AG04450 (cell line): ENCODE measurements at regions not wholly inside any gene's neighbourhood (a gene's known extent, or its start where the extent isn't known, plus 50 kb on each side); places are given as distances from the start of the nearest gene placed in this dataset.
"Not testable (repeated sequence)": the region's sequence is repeated elsewhere in the genome, so short reads cannot be mapped to it uniquely, and the experiment has no call there.

Experiments
- CTCF ChIA-PET: fragments of 300-600, 350-600 bp; formaldehyde crosslinking; extraction: SDS; loops from one replicate; lab custom pipeline; 2022; ENCODE audit warnings: antibody characterized with exemption, inconsistent platforms; lab: Charles Lee
- POLR2A ChIA-PET: fragments of 350-600 bp; formaldehyde crosslinking; extraction: SDS; loops from one replicate; lab custom pipeline; 2021; ENCODE audit warnings: antibody characterized with exemption, inconsistent platforms; lab: Yijun Ruan, JAX
- DNase-seq: peaks from one replicate; pipeline ENCODE4 v3.0.0-alpha.2; 2011; ENCODE audit warnings: low read depth, low spot score
- H3K27ac ChIP-seq: one replicate; pipeline ENCODE4 v1.5.1; 2012; ENCODE audit warnings: low read depth, low read length, control low read depth
- H3K27me3 ChIP-seq: one replicate; pipeline ENCODE4 v1.6.0; 2012; ENCODE audit warnings: low read length; ENCODE audit not compliant: control insufficient read depth, insufficient read depth
- H3K4me3 ChIP-seq: 2 replicates; pipeline ENCODE4 v1.5.1; 2011; ENCODE audit warnings: mild to moderate bottlenecking, low read depth, low read length, control low read depth
- H3K9me3 ChIP-seq: 2 replicates; pipeline ENCODE4 v1.5.1; 2012; ENCODE audit warnings: low read length; ENCODE audit not compliant: control insufficient read depth, insufficient read depth
- CTCF ChIP-seq: IDR thresholded peaks from 2 replicates; pipeline ENCODE4 v1.5.1; 2011; ENCODE audit warnings: low read depth, low read length, control low read depth, inconsistent platforms

GRCh38 chr11:45741032-45741431 lies 63.9 kb upstream of the SLC35C1 start:
- TF ChIP-seq CTCF, result no peak
- POLR2A ChIA-PET, result no interaction called here
- H3K4me3 ChIP-seq, result no peak overlapping the region
- no peaks in the 10 kb centered on the region; the same call in 1 of the 2 replicates for H3K9me3 ChIP-seq
- no peak overlapping the region for H3K27ac ChIP-seq
- CTCF ChIA-PET, result no interaction called here
- peaks cover 2% of the 10 kb centered on the region for H3K27me3 ChIP-seq
- DNase-seq, result no peak

GRCh38 chr11:45739866-45740265 lies 65.1 kb upstream of the SLC35C1 start:
- CTCF ChIA-PET, result interaction anchor here (1.0 kb wide), 1 partner anchor 32 kb away, joined by 3 read pairs; no protein-coding TSS in a partner anchor
- Histone ChIP-seq H3K27me3 (peaks cover 2% of the 10 kb centered on the region), H3K27ac (no peak overlapping the region), H3K4me3 (no peak overlapping the region), H3K9me3 (no peaks in the 10 kb centered on the region; the same call in 1 of the 2 replicates)
- TF ChIP-seq CTCF, result no peak
- POLR2A ChIA-PET, result no interaction called here
- no peak for DNase-seq

DNA sequence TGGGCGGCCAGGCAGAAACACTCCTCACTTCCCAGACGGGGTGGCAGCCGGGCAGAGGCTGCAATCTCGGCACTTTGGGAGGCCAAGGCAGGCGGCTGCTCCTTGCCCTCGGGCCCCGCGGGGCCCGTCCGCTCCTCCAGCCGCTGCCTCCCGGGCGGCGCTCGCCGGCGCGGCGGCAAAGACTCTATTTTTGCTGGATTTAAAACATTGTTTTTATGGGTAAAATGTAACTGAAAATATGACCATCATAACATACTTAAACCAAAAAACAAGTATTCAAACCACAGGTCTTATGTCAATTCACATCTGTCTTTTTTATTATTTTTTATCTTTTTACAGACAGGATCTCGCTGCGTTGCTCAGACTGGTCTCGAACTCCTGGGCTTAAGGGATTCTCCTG lies 65.9 kb upstream of the SLC35C1 start:
- H3K27ac ChIP-seq, DNase-seq, H3K27me3 ChIP-seq, H3K4me3 ChIP-seq, POLR2A ChIA-PET, H3K9me3 ChIP-seq: not testable (repeated sequence)
- CTCF ChIA-PET, result interaction anchor here (1.0 kb wide), 1 partner anchor 32 kb away, joined by 3 read pairs; no protein-coding TSS in a partner anchor

GRCh38 chr11:45738194-45738593 lies 66.8 kb upstream of the SLC35C1 start:
- DNase-seq, CTCF ChIA-PET, H3K27me3 ChIP-seq, H3K9me3 ChIP-seq, H3K4me3 ChIP-seq, POLR2A ChIA-PET, H3K27ac ChIP-seq: not testable (repeated sequence)

GRCh38 chr11:45737056-45737455 lies 67.9 kb upstream of the SLC35C1 start:
- POLR2A ChIA-PET, result no interaction called here
- no peak overlapping the region for H3K27ac ChIP-seq
- DNase-seq, result no peak
- H3K9me3 ChIP-seq, result no peaks in the 10 kb centered on the region; the same call in 1 of the 2 replicates
- H3K4me3 ChIP-seq, result no peak overlapping the region
- CTCF ChIA-PET, result interaction anchor here (0.6 kb wide), 1 partner anchor 10 kb away, joined by 3 read pairs; no protein-coding TSS in a partner anchor
- H3K27me3 ChIP-seq, result peaks cover 4% of the 10 kb centered on the region
- TF ChIP-seq CTCF, result no peak

DNA sequence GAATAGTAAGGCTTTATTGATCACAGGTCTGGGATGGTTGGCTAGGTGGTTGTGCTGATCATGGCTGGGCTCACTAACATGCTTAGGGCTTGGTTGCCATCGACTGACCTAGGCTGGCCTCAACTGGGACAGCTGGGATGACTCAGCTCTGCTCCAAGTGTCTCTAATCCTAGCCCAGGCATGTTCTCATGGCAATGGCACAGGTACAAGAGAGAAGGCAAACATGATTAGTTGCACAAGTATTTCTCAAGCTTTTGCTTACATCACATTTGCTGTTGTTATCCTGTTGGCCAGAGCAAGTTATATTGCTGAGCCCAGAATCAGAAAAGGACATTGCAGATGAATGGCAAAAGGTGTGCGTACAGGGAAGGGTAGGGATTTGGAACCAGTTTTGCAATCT lies 68.5 kb upstream of the SLC35C1 start:
- CTCF ChIA-PET, result no interaction called here

More for the DNA sequence above, 68.5 kb upstream of the SLC35C1 start:
- DNase-seq, result no peak
- H3K4me3 ChIP-seq, result no peak overlapping the region
- no peak overlapping the region for H3K27ac ChIP-seq
- no peaks in the 10 kb centered on the region; the same call in 1 of the 2 replicates for H3K9me3 ChIP-seq
- no peak for TF ChIP-seq CTCF
- POLR2A ChIA-PET, result no interaction called here
- H3K27me3 ChIP-seq, result peaks cover 4% of the 10 kb centered on the region
